Heart left ventricle (tissue), 13 donors: ENCODE measurements at regions not wholly inside any gene's neighbourhood (a gene's known extent, or its start where the extent isn't known, plus 50 kb on each side); places are given as distances from the start of the nearest gene placed in this dataset.

Experiments
- POLR2A ChIP-seq, 2 donors: fragments of 450-650 bp; IDR thresholded peaks; one replicate each; pipeline ENCODE4 v1.6.1; 2017; ENCODE audit warnings: antibody characterized with exemption in 2 of 2, mild to moderate bottlenecking in 2 of 2, moderate library complexity in 2 of 2
- TF ChIP-seq, protein P1 (sequence below), 12 donors: fragments of 200-600 bp; sonication (generic) in 4 of 12; IDR thresholded peaks; one replicate each; pipeline versions ENCODE4 v1.5.0 to v1.8.0; 2018 to 2022; ENCODE audit warnings: antibody characterized with exemption in 12 of 12, mild to moderate bottlenecking in 5 of 12
- donor health status: ischemic (EF 13 %, LVEDD 7.1; RV severe dilation, severe dysfunction).
- donor health status: DM: no; HTN: yes; CAD: no.
- donor health status: DM: no; HTN: no; CAD: no.
- donor health status: ischemic (EF 25% LVEDD 6.9; RV normal size, moderate dysfunction).
- donor health status: ischemic (EF 25% LVEDD 5.7; RV mildly dilated, moderate dysfunction).
- donor health status: ischemic (EF 35%, LVEDD 5.7; RV mildly dilated, moderate dysfunction).
- donor health status: nonischemic (EF 11% LVEDD 7.7; RV severe dilation, severe dysfunction).
- donor health status: DM: yes; HTN: yes; CAD: no.
- donor health status: PGD.
- donor health status: ischemic (EF 29% LVEDD 5.4; RV normal size, mild dysfunction).
- donor health status: nonischemic (EF 23%, LVEDD 6.1; RV moderate dilation, normal function).

DNA sequence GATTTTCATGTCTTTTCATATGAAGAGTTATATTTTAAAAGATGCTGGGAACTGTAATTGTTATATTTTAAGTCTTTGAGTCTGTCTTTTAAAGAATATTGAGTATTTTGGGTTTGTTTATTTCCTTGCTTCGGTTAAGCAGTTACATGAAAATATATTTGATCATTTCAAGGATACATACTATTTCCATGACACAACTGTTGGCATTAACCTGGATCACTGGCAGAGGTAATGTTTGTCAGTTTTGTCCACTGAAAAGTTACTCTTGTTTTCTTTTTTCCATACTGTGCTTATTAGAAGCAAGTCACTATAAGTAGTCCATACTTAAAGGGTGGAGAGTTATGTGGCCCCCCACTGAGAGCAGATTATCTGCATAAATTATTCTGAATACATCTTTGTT, 1142.0 kb upstream of the TMEFF2 start:
- no peak for TF ChIP-seq POLR2A (IDR thresholded peaks at IDR 0.05)
- TF ChIP-seq, protein P1, sequence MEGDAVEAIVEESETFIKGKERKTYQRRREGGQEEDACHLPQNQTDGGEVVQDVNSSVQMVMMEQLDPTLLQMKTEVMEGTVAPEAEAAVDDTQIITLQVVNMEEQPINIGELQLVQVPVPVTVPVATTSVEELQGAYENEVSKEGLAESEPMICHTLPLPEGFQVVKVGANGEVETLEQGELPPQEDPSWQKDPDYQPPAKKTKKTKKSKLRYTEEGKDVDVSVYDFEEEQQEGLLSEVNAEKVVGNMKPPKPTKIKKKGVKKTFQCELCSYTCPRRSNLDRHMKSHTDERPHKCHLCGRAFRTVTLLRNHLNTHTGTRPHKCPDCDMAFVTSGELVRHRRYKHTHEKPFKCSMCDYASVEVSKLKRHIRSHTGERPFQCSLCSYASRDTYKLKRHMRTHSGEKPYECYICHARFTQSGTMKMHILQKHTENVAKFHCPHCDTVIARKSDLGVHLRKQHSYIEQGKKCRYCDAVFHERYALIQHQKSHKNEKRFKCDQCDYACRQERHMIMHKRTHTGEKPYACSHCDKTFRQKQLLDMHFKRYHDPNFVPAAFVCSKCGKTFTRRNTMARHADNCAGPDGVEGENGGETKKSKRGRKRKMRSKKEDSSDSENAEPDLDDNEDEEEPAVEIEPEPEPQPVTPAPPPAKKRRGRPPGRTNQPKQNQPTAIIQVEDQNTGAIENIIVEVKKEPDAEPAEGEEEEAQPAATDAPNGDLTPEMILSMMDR (IDR thresholded peaks at IDR 0.05): no peak
